Liver (tissue), 8 donors: ENCODE measurements at regions not wholly inside any gene's neighbourhood (a gene's known extent, or its start where the extent isn't known, plus 50 kb on each side); places are given as distances from the start of the nearest gene placed in this dataset.

Experiments used
- DNase-seq: peaks from one replicate; pipeline ENCODE4 v3.0.0-alpha.2; 2017; ENCODE audit warnings: low spot score
- H3K27ac ChIP-seq, 2 donors: one replicate each; pipeline ENCODE4 v1.7.0; 2013; ENCODE audit warnings: inconsistent platforms in 2 of 2, low read length in 2 of 2, control low read depth in 1 of 2, low read depth in 1 of 2, mild to moderate bottlenecking in 1 of 2
- H3K27me3 ChIP-seq, 4 donors: one replicate each; pipeline versions ENCODE4 v1.6.1 to v1.7.0; 2013; ENCODE audit warnings: low read length in 3 of 4, inconsistent platforms in 1 of 4, mild to moderate bottlenecking in 1 of 4, moderate library complexity in 1 of 4; ENCODE audit not compliant: control insufficient read depth in 4 of 4, insufficient read depth in 4 of 4
- H3K36me3 ChIP-seq, 4 donors: one replicate each; pipeline versions ENCODE4 v1.6.1 to v1.7.0; 2013; ENCODE audit warnings: low read length in 3 of 4, mild to moderate bottlenecking in 3 of 4, low read depth in 1 of 4, moderate library complexity in 1 of 4; ENCODE audit not compliant: control insufficient read depth in 4 of 4, insufficient read depth in 3 of 4
- H3K4me1 ChIP-seq, 4 donors: one replicate each; pipeline versions ENCODE4 v1.6.1 to v1.7.0; 2013; ENCODE audit warnings: low read length in 3 of 4, mild to moderate bottlenecking in 3 of 4, moderate library complexity in 1 of 4; ENCODE audit not compliant: control insufficient read depth in 4 of 4, insufficient read depth in 4 of 4
- H3K4me3 ChIP-seq, 3 donors: one replicate each; pipeline versions ENCODE4 v1.6.1 to v1.7.0; 2013; ENCODE audit warnings: low read length in 3 of 3, control low read depth in 1 of 3, low read depth in 1 of 3, mild to moderate bottlenecking in 1 of 3
- H3K9ac ChIP-seq, 2 donors: one replicate each; pipeline ENCODE4 v1.7.0; 2013; ENCODE audit warnings: low read length in 2 of 2, mild to moderate bottlenecking in 2 of 2, moderate library complexity in 2 of 2, control low read depth in 1 of 2, low read depth in 1 of 2
- H3K9me3 ChIP-seq, 4 donors: one replicate each; pipeline versions ENCODE4 v1.6.1 to v1.7.0; 2013; ENCODE audit warnings: low read length in 3 of 4; ENCODE audit not compliant: control insufficient read depth in 4 of 4
- ATF3 ChIP-seq: IDR thresholded peaks from 2 replicates; pipeline ENCODE4 v1.6.1; 2016; ENCODE audit warnings: antibody characterized with exemption
- CTCF ChIP-seq: fragments of 150-350 bp; IDR thresholded peaks from 2 replicates; pipeline ENCODE4 v1.5.1; 2017; ENCODE audit warnings: improper control_type of control experiment, low read depth, low read length; ENCODE audit not compliant: missing input control
- EGR1 ChIP-seq, 2 donors: IDR thresholded peaks; 2 replicates each; pipeline ENCODE4 v1.6.1; 2016 to 2018; ENCODE audit warnings: antibody characterized with exemption in 2 of 2, low read depth in 2 of 2
- FOXA1 ChIP-seq: IDR thresholded peaks from 2 replicates; pipeline ENCODE4 v1.6.1; 2016; ENCODE audit warnings: antibody characterized with exemption
- FOXA2 ChIP-seq: IDR thresholded peaks from 2 replicates; pipeline ENCODE4 v1.6.1; 2016; ENCODE audit warnings: antibody characterized with exemption
- GABPA ChIP-seq, 2 donors: IDR thresholded peaks in 1 of 2; conservative IDR thresholded peaks in 1 of 2; 2 replicates each; pipeline ENCODE4 v1.6.1; 2016; ENCODE audit warnings: antibody characterized with exemption in 2 of 2, mild to moderate bottlenecking in 1 of 2, moderate library complexity in 1 of 2
- HNF4A ChIP-seq, 2 donors: conservative IDR thresholded peaks; 2 replicates each; pipeline ENCODE4 v1.6.1; 2016; ENCODE audit warnings: antibody characterized with exemption in 2 of 2, mild to moderate bottlenecking in 2 of 2
- HNF4G ChIP-seq: IDR thresholded peaks from 2 replicates; pipeline ENCODE4 v1.6.1; 2016; ENCODE audit warnings: antibody characterized with exemption
- JUND ChIP-seq, 2 donors: IDR thresholded peaks; 2 replicates each; pipeline ENCODE4 v1.6.1; 2016; ENCODE audit warnings: antibody characterized with exemption in 2 of 2
- MAX ChIP-seq: IDR thresholded peaks from 2 replicates; pipeline ENCODE4 v1.6.1; 2016; ENCODE audit warnings: antibody characterized with exemption
- NR2F2 ChIP-seq: IDR thresholded peaks from 2 replicates; pipeline ENCODE4 v1.6.1; 2016; ENCODE audit warnings: antibody characterized with exemption
- RAD21 ChIP-seq, 2 donors: IDR thresholded peaks; 2 replicates each; pipeline ENCODE4 v1.6.1; 2016; ENCODE audit warnings: antibody characterized with exemption in 2 of 2, mild to moderate bottlenecking in 2 of 2
- REST ChIP-seq: IDR thresholded peaks from 2 replicates; pipeline ENCODE4 v1.6.1; 2016; ENCODE audit warnings: antibody characterized with exemption, mild to moderate bottlenecking
- RXRA ChIP-seq, 2 donors: IDR thresholded peaks; 2 replicates each; pipeline ENCODE4 v1.6.1; 2017 to 2018; ENCODE audit warnings: antibody characterized with exemption in 2 of 2, mild to moderate bottlenecking in 1 of 2
- SP1 ChIP-seq: IDR thresholded peaks from 2 replicates; pipeline ENCODE4 v1.6.1; 2018; ENCODE audit warnings: antibody characterized with exemption, mild to moderate bottlenecking
- TAF1 ChIP-seq: conservative IDR thresholded peaks from 2 replicates; pipeline ENCODE4 v1.6.1; 2016; ENCODE audit warnings: antibody characterized with exemption, mild to moderate bottlenecking
- YY1 ChIP-seq: IDR thresholded peaks from 2 replicates; pipeline ENCODE4 v1.6.1; 2016; ENCODE audit warnings: antibody characterized with exemption, mild to moderate bottlenecking
- ZBTB33 ChIP-seq: IDR thresholded peaks from 2 replicates; pipeline ENCODE4 v1.6.1; 2016; ENCODE audit warnings: antibody characterized with exemption
- WGBS: extraction: QIAGEN DNeasy Blood & Tissue Kit; methylation state at CpG from one replicate; pipeline ENCODE4 v1.1.7; 2013; 5-methylcytosine and 5-hydroxymethylcytosine counted together
- donor health status: healthy.
- donor health status: healthy.
- donor health status: healthy.
- donor health status: healthy.
- donor health status: healthy.

- 72% methylated on average over 1 of the region's 1 CpG for WGBS
- Histone ChIP-seq H3K9me3 (no peaks in the 10 kb centered on the region), H3K27me3 (no peaks in the 10 kb centered on the region), H3K4me3 (no peak overlapping the region), H3K27ac (no peak overlapping the region), H3K4me1 (peaks cover 0 to 7% (median 3%) of the 10 kb centered on the region in 4 donors), H3K36me3 (no peaks in the 10 kb centered on the region), H3K9ac (no peak overlapping the region)
- no peak for DNase-seq
- TF ChIP-seq FOXA2 (no peak), HNF4A (conservative IDR thresholded peaks at IDR 0.05) (no peak), EGR1 (IDR thresholded peaks at IDR 0.05; ENCODE audit: low read depth in 2 of 2) (no peak), HNF4G (no peak), ZBTB33 (no peak), RXRA (IDR thresholded peaks at IDR 0.05) (no peak), MAX (no peak), GABPA (IDR thresholded peaks at IDR 0.05 in 1 of 2, conservative IDR thresholded peaks at IDR 0.05 in 1 of 2) (no peak), TAF1 (no peak), SP1 (no peak), RAD21 (IDR thresholded peaks at IDR 0.05) (no peak), ATF3 (no peak), NR2F2 (no peak), CTCF (no peak), YY1 (no peak), FOXA1 (no peak), JUND (IDR thresholded peaks at IDR 0.05) (no peak), REST (no peak)
Observed at GRCh38 chr2:156896294-156896693, 361.2 kb upstream of the GALNT5 start.

GRCh38 chr2:156897548-156897947 lies 360.0 kb upstream of the GALNT5 start:
- no peak for DNase-seq
- TF ChIP-seq REST (no peak), EGR1 (IDR thresholded peaks at IDR 0.05; ENCODE audit: low read depth in 2 of 2) (no peak), GABPA (IDR thresholded peaks at IDR 0.05 in 1 of 2, conservative IDR thresholded peaks at IDR 0.05 in 1 of 2) (no peak), ATF3 (no peak), SP1 (no peak), RAD21 (IDR thresholded peaks at IDR 0.05) (no peak)
- no peak overlapping the region for H3K9ac ChIP-seq
- H3K4me1 ChIP-seq = peaks cover 0 to 7% (median 3%) of the 10 kb centered on the region in 4 donors
- H3K4me3 ChIP-seq = no peak overlapping the region
- no peak overlapping the region for H3K27ac ChIP-seq
- no peaks in the 10 kb centered on the region for H3K27me3 ChIP-seq
- H3K36me3 ChIP-seq = no peaks in the 10 kb centered on the region
- no peaks in the 10 kb centered on the region for H3K9me3 ChIP-seq
